ENCODE measurements at regions not wholly inside any gene's neighbourhood (a gene's known extent, or its start where the extent isn't known, plus 50 kb on each side); places are given as distances from the start of the nearest gene placed in this dataset.

DNA sequence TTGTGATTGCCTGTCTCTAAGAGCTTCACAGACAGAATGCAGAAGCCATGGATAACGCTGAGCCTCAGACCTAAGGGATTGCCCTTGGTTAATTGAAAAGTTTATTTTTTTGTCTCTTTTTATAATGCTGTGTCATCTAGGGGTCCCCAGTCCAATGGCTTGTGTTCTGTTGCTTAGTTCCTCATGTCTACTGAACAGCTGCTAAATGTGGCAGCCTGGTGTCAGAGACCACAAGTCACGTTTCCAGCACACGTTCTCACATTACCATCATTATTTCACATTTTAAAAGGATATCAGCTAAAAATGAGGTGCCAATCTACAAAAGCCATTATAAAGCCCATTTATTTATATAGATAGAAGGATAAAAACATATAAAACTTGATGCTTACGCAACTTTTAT, 1362.0 kb downstream of the PCDH9 start:
- DNase-seq, result no peak

DNA sequence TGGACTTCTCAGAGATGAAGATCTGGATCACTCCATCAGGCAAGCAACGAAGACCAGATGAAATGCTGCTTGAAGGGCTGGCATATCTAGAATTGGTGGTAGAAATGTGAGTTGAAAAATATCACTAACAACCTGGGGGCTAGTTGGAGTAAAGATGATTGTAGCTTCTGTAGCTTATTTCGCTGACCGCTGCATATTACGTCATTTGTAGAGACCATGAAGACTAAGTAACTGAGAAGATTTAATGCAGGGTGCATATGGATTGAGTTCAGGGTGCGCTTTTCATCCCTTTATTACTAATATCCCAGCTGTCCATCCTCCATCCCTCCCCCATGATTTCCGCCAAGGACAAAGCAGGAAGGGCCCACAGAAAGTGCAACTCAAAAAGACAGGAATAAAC, 1364.0 kb downstream of the PCDH9 start:
- no peak for DNase-seq

DNA sequence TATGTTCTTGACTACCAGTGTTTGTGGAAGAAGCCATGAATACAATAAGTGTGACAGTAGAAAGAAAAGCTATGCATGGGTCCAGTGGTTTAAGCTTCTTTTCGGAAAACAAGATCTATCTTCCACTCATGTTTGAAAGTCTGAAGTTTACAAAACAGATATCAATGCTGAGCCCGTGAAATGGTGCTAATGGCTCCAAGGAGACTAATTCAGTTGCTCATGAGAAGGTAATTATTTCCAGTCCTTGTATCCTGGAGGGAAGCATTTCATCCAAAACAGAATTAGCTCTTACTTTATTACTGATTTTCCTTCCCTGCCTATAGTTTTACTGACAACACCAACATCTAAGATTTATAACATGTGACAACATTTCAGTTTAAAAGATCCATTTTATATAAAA, 1364.9 kb downstream of the PCDH9 start:
- no peak for DNase-seq

DNA sequence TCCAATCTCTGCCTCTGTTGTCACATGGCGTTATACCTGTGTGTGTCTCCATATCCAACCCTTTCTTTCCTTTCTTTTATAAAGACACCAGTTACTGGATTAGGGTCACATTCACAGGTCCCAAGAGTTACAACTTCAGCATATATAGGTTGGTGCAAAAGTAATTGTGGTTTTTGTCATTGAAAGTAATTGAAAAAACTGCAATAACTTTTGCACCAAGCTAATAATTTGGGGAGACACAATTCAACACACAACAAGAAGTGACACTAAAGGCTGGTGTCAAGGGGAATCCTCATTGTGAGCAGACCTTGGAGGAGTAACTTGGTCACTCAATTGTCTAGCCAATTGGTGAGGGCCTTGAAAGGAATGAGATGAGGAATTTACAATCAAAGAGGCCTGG, 1366.1 kb downstream of the PCDH9 start:
- no peak for DNase-seq

DNA sequence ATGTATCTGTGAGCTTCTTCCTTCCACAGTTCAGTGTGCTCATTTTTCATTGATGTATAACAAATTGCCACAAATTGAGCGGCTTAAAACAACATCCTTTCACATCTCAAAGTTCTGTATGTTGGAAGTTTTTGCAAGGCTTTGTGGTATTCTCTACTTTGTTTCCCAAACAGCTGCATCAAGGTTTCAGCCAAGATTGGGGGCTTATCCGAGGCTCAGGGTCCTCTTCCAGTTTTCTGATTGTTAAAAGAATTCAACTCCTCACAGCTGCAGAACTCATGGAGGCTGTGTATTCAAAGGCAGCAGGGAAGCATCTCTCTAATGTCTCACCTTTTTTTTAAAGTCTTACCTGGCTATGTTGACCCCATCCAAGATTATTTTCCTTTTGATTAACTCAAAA, 1369.8 kb downstream of the PCDH9 start:
- DNase-seq, result no peak

DNA sequence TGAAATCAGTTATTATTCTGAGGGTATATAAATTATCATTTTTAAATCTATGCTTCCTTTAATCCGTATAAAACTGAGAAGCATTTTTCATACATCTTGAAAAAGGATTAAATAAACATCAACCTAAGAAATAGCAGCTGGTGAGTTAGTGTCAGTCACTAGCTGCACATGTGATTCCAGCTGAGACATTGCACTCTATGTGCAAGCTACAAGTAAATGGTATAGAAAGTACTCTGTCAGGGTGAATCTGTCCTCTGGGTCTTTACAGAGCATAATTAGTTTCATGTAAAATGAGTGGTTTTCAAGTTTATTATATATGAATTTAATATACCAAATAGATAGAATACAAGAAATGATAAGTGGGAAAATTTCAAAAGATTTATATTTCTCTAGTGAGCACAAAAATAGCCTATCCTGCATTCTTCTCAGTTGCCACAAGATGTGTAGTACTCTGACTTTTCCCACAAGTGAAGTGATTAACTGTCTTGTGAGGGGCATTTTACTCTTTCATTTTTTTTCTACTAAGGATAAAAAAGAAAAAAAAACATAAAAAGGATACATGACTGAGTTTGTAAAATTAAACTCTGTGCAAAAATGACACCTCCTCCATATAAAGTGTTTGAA, 1372.1 kb downstream of the PCDH9 start:
- DNase-seq, result no peak

DNA sequence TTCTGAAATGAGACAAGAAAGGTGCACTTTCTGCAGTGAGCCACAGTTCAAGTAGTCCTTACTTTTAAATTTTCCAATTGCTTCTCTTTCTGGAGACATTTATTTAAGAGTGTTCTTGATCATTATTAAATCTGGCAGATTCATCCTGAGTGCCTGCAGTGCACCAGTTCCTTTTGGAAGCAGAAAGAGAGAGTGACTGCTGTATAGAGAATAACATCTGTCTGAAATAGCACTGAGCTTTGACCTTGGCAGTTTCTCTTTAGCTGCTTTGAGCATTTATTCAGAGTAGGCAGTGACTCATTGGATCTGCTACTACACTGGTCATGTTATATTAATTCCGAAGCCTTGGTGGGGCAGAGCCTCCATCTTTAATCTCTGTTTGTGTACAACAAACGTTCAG, 1373.7 kb downstream of the PCDH9 start:
- no peak for DNase-seq

DNA sequence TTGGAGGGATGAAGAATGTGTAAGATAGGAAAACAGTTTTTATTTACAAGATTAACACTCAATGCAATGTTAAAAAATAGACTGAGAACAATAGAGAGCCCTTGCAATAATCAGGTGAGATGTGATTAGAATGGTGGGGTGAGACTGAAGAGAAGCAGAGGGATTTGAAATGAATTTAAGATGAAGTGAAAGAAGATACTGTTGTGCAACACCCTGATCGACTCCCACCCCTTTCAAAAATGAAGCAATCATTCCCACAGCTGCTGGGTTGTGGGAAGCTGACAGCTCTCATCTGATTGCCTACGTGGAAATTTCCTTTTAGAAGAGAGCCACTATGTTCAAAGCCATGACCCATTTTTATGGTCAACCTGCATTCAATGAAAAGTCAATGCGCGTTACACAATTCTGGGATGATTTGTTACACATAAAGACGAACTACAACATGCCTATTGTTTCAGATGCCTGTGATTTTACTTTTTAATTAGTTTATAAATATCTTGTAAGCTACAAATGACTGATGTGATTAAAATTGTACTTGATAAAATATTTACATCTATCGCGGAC, 1374.8 kb downstream of the PCDH9 start:
- DNase-seq, result no peak

DNA sequence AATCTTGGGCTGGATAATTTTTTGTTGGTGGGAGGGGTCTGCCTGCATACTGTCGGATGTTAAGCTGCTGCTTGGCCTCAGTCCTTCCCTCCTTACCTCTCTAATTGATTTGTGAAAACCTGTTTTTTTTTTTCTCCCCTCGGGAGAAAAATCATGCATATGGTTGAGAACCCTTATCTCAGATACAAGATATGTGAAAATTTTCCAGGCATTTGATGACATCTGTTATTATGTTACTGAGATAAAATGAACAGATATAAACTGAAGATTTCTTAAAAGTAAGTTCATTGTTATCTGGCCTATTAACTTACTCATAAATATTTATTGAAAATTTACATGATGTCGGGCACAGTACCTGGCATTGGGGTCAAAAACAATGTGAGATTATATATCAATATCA, 1375.7 kb downstream of the PCDH9 start:
- DNase-seq, result no peak

DNA sequence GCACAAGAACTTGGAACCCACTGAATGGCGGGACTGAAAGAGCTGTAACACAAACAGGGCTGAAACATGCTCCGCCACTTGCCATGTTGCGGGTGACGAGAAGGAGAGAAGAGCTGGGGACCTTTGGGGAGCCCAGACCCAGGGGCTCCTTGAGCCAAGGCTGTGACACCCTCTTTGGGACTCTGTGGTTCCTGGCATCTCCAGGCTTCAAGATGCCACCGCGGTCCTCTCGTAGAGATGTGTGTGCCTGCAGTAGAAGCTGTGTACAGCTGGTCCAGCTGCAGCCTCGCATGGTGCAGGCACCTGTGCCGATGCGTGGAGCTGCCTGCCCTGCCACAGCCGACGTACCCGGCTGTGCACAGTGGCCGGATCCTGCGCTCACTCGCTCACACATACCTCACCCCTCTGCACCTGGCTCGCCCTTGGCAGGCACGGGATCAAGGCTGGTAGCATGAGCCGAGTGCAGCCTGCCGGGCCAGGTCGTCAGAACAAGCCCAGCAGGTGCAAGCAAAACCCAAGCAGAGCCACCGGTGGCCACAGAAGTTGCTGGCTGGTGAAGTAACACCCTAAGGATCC, 1385.8 kb downstream of the PCDH9 start:
- DNase-seq, result no peak

DNA sequence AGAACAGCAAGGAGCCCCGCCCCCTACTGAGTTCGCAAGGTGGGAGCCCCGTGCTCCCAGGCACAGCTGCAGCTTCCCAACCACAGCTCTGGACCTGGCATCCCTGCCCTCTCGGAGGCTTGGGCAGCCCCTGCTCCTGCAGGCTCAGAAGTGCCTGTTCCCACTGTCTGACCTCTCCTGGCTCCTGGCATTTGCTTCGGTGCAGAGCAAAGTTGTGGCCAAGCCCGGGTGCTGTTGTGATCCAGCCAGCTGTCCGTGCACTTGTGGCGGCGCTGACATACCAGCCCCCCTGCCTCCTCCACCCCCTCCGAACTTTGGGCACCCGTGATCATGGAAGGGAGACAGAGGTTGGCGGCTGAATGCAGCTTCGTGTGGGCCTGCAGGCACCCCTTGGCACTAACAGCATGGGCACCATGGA, 1386.8 kb downstream of the PCDH9 start:
- no peak for DNase-seq

DNA sequence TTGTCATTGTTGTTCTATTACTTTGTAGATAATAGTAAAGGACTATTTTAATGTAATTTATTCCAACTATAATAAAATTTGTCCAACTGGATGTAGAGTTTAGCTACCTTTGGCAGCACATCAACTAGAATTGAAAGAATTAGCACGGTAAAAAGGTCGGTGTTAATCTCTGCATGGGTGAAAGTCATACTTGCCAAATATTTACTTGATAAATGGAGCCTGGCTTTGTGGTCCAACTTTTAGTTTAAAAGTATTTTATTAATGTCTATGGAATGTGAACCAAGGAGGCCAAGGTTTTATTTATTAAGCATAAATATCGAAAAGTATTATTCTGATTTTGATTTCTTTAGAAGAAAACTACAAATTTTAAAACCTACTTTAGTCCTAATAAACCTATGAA, 1389.0 kb downstream of the PCDH9 start:
- DNase-seq, result no peak

DNA sequence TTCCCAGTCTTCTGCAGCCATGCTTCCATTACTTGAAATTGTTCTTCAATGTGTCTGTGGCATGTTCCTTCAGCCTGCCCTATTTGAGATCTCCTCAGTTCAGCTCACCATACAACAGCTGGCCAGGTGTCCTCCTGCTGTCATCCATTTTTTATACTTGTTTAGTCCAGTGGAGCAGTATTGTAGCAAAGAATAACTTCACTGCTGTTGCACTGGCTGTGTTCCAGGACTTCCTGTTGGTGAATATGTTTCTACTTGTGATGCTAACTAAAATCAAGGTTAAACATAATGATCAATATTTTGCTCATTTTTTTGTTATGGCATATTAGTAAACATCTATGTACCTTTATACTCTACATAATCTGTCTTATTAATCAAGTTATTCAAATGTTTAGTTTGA, 1394.1 kb downstream of the PCDH9 start:
- DNase-seq, result peak; percentile 0

DNA sequence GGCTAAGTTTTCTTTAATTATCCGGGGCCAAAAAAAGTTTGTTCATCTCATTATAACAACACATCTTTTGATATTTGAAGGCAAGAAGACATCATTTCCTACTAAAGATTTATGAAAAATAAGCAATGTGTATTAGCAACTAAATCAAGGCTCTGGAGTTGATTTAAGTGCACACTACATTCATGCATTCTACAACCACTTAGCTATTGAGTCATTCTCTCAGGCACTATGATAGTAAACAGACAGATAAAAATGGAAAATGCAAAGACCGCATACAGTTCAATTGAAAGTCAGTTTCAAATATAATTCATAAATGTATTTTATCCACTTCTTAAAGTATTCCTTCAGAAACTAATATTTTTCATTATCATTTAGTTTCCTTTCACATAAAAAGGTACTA, 1395.2 kb downstream of the PCDH9 start:
- no peak for DNase-seq

DNA sequence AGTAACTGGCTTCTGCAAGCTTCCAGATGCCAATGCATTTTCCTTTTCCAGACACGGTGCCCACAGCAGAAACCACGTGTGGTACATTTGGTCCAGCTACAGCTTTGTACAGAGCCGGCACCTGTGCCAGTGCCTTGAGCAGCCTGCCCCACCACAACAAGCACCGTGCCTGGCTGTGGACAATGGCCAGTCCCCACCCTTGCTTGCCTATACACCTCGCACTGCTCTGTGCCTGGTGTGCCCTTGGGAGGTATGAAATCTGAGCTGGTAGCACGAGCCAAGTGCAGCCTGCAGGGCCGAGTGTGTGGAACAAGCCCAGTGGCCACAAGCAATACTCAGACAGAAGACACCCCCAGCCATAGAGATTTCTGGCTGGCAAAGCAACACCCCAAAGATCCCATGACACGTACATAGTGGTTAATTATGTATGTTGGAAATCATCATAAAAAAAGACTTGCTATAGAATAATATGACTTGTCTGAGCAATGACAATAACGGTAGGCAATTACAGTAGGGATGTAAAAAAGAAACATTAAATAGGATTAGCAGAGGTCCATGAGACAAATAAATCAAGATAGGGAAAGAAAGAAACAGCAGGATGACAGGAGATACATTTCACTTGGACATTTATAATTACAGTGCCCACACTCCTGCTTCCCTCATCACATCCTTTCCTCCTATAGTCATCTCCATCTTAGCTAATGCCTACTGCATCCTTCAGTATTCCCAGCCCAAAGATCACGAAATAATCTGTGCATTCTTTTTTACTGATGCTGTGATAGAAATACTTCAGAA, 1399.5 kb downstream of the PCDH9 start:
- DNase-seq, result no peak

DNA sequence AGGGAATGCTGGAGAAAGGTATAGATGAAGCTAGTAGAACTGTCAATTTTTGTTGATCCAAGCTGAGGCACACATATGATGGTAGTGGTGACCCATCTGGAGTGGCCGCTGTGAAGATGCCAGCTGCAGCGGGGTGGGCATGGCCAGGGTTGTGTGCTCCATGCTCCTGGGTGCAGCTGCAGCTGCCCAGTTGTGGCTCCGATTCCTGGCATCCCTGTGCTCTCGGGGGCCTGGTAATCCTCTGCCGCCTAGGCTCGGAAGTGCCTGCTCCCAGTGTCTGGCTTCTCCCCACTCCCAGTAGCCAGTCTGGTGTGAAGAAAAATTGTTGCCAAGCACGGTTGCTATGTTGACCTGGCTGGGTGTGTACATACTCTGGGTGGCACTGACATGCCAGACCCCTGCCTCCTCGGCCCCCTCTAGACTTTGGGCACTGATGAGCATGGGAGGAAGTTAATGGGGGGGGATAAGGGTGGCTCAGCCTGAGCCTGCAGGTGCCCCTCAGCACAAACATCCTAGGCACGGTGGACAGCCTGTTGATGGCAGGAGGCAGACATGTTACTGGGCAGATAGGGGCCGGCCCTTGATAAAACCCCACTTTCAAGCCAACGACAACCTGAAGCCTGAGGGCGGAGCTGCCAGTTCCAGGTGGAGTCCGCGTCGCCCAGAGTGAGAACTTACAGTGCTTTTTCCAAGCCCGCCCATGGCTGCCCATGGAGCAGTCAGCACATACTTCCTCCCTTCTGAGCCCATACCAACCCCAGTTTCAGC, 1400.7 kb downstream of the PCDH9 start:
- DNase-seq, result no peak

DNA sequence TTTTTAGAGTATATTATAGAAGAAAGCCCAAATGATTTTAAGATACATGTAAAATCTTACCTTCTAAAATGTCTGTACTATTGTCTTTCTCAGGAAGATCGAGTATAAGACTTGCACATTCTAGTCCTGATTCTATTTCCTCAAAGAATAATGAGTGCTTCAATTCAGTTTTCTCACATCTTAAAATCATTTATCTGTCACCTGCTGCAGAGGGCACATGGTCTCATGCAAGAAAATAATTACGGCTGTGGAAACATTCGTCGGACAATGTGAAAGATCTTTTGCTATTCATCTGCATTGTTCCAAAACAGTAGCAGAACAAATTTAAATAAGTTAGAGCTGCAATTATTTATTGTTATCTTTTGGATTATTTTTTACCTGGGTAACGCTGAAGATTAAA, 1403.5 kb downstream of the PCDH9 start:
- DNase-seq, result no peak

DNA sequence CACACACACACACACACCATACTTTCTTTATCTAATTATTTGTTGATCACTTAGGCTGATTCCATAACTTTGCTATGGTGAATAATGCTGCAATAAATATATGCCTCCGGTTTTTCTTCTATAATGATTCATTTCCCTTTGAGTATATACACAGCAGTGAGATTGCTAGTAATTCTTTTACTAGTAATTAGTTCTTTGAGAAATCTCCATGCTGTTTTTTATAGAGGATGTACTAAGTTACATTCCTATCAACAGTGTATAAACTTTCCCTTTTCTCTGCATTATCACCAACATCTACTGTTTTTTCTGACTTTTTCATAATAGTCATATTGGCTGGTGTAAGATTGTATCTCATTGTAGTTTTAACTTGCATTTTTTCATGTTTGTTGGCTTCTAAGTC, 1405.1 kb downstream of the PCDH9 start:
- DNase-seq, result no peak

DNA sequence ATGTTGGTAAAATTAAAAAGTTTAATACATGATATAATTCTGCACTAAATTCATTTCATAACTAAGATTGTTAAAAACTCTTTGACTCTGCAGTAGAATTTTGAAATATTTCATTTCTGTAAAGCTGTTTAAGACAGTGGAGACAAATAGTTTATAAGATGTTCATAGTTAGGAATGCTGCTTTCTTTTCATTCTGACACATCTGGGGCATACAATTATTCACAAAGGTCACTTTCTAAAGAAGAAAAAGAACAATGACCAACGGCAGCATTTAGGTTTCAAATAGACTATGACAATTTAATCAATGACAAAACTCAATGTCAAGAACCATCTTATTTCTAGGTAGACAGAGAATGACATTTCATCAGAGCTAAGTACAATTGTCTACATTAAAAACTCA, 1422.1 kb downstream of the PCDH9 start:
- no peak for DNase-seq

DNA sequence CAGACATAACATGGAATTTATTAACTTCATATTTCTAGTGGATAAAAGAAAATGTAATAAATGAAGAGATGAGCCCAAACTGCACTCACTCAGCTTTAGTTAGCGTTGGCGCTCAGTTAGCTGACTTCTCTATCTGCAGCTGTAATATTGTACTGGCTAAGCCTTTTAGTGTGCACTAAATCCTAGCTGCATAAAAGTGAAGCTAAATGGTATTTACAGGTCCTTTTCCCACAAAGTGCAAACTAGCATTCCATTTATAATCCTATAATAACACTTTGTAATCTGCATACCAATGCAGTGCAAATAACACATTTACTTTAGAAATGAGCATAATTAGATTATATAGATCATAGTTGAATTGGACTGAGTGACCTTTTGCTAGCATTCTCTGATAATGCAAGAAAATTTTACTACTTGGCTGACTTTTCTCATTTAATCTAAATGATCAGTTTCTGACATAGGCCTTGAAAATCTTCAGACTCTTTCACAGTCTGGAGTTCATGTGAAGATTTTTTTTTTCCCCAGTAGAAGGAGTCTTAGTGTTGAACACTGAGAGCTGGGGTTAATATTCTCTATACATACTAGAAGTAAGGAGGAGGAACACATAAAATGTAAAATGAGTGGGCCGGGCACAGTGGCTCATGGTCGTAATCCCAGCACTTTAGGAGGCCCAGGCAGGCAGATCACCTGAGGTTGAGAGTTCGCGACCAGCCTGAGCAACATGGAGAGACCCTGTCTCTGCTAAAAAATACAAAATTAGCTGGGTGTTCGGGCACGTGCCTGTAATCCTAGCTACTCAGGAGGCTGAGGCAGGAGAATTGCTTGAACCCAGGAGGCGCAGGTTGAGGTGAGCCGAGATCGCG, 1426.4 kb downstream of the PCDH9 start:
- DNase-seq, result no peak

DNA sequence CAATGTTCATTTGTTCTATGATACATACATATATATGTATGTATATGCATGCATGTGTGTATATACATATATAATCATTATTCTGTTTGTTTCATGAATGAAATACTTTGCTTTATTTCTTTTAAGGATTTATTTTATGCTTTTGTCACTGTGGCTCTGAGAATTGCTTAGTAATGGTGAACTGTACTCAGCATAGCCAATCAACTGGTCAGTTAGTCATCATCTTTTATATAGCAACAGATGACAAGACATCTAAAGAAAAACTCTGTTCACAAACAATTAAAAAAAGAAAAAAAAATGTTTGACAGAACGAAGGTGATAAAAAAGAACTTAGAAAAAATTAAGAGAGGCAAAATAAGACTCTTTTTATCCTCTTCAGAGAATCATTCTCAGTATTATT, 1440.3 kb downstream of the PCDH9 start:
- no peak for DNase-seq

DNA sequence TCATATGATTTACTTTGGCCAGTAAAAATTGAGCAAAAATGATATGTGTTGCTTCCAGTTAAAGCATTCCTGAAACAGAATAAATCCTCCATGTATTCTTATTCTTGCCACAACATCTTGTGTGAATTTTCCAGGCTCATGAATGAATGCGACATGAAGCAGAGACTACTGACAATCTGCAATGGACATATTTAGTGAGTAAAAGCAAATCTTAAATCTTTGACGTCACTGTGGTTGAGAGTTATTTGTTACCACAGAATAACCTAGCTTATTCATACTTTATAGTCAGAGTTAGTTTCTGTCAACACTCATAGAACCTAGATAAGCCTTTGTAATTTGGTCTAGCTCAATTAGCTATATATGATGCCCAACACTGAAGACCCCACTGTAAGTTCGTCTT, 1443.1 kb downstream of the PCDH9 start:
- DNase-seq, result no peak
